Lower lobe of right lung (tissue), 2 donors: ENCODE measurements at regions not wholly inside any gene's neighbourhood (a gene's known extent, or its start where the extent isn't known, plus 50 kb on each side); places are given as distances from the start of the nearest gene placed in this dataset.

Experiments used
- ATAC-seq, 2 donors: fragments of 200-7000 bp; cut with Tn5 transposase; one replicate each; pipeline ENCODE4 v1.9.1; 2020 to 2022; ENCODE audit warnings: mild to moderate bottlenecking in 2 of 2, moderate library complexity in 2 of 2
- DNase-seq: peaks from one replicate; pipeline ENCODE4 v3.0.0-alpha.2; 2020
- H3K27ac ChIP-seq: fragments of 200-600 bp; one replicate; pipeline ENCODE4 v1.8.0; 2022
- H3K27me3 ChIP-seq: fragments of 200-600 bp; one replicate; pipeline ENCODE4 v1.8.0; 2022; ENCODE audit warnings: low read depth
- H3K36me3 ChIP-seq: fragments of 200-600 bp; one replicate; pipeline ENCODE4 v1.8.0; 2022; ENCODE audit warnings: mild to moderate bottlenecking
- H3K4me1 ChIP-seq: fragments of 200-600 bp; one replicate; pipeline ENCODE4 v1.8.0; 2022
- H3K4me3 ChIP-seq: fragments of 200-600 bp; one replicate; pipeline ENCODE4 v1.8.0; 2022; ENCODE audit warnings: mild to moderate bottlenecking
- H3K9me3 ChIP-seq: fragments of 200-600 bp; one replicate; pipeline ENCODE4 v1.8.0; 2022
- CTCF ChIP-seq: fragments of 200-600 bp; IDR thresholded peaks from one replicate; pipeline ENCODE4 v1.8.0; 2022; ENCODE audit warnings: antibody characterized with exemption, mild to moderate bottlenecking
- intact Hi-C: fragments of 100-400 bp; cut with DNase I; formaldehyde crosslinking; loops from one replicate; pipeline ENCODE4 v1.11.0; 2022
- donor health status: DM: no; HTN: yes; CAD: no; lungs with severe emphysema.

GRCh38 chr16:59886021-59886420 is 1151.9 kb upstream of the GOT2 start:
- intact Hi-C loops, result no loop called here
- ATAC-seq (no peak), DNase-seq (no peak)
- H3K4me3 ChIP-seq, result no peak overlapping the region
- H3K27me3 ChIP-seq, result no peaks in the 10 kb centered on the region
- no peaks in the 10 kb centered on the region for H3K36me3 ChIP-seq
- H3K9me3 ChIP-seq, result peaks cover 3% of the 10 kb centered on the region
- TF ChIP-seq CTCF, result no peak
- H3K27ac ChIP-seq, result no peak overlapping the region
- H3K4me1 ChIP-seq, result no peaks in the 10 kb centered on the region

GRCh38 chr16:59881376-59881775 is 1147.3 kb upstream of the GOT2 start:
- Histone ChIP-seq H3K4me3 (no peak overlapping the region), H3K9me3 (no peaks in the 10 kb centered on the region), H3K27ac (no peak overlapping the region), H3K36me3 (no peaks in the 10 kb centered on the region), H3K27me3 (no peaks in the 10 kb centered on the region), H3K4me1 (no peaks in the 10 kb centered on the region)
- ATAC-seq (no peak), DNase-seq (no peak)
- intact Hi-C loops, result no loop called here
- TF ChIP-seq CTCF, result no peak

GRCh38 chr16:59880611-59881010 is 1146.5 kb upstream of the GOT2 start:
- DNase-seq, result no peak
- ATAC-seq, result no peak
- Histone ChIP-seq H3K27ac (no peak overlapping the region), H3K9me3 (no peaks in the 10 kb centered on the region), H3K4me1 (no peaks in the 10 kb centered on the region), H3K36me3 (no peaks in the 10 kb centered on the region), H3K27me3 (no peaks in the 10 kb centered on the region), H3K4me3 (no peak overlapping the region)
- TF ChIP-seq CTCF, result no peak
- intact Hi-C loops, result no loop called here

- DNase-seq (no peak), ATAC-seq (no peak)
- no peaks in the 10 kb centered on the region for H3K27me3 ChIP-seq
- no peak for TF ChIP-seq CTCF
- intact Hi-C loops, result no loop called here
- H3K4me1 ChIP-seq, result no peaks in the 10 kb centered on the region
- no peak overlapping the region for H3K4me3 ChIP-seq
- no peaks in the 10 kb centered on the region for H3K9me3 ChIP-seq
- H3K27ac ChIP-seq, result no peak overlapping the region
- no peaks in the 10 kb centered on the region for H3K36me3 ChIP-seq
These were observed 1144.9 kb upstream of the GOT2 start for GRCh38 chr16:59878999-59879398.

- Histone ChIP-seq H3K27ac (no peak overlapping the region), H3K9me3 (no peaks in the 10 kb centered on the region)
- no peak for TF ChIP-seq CTCF
These were observed 1144.4 kb upstream of the GOT2 start for GRCh38 chr16:59878479-59878878.

More at GRCh38 chr16:59878479-59878878, 1144.4 kb upstream of the GOT2 start:
- Histone ChIP-seq H3K27me3 (no peaks in the 10 kb centered on the region), H3K36me3 (no peaks in the 10 kb centered on the region), H3K4me3 (no peak overlapping the region), H3K4me1 (no peaks in the 10 kb centered on the region)
- DNase-seq, result no peak
- intact Hi-C loops, result no loop called here
- ATAC-seq, result no peak
